SK-N-SH treated with all-trans-retinoic acid at 6 μM for 48 hours (cell line): ENCODE measurements at regions not wholly inside any gene's neighbourhood (a gene's known extent, or its start where the extent isn't known, plus 50 kb on each side); places are given as distances from the start of the nearest gene placed in this dataset.

Experiments
- ARNTL ChIP-seq: fragments of 450-650 bp; formaldehyde crosslinking; IDR thresholded peaks from 2 replicates; pipeline ENCODE4 v1.5.0; 2020; ENCODE audit warnings: low read depth, mild to moderate bottlenecking, moderate library complexity, borderline replicate concordance
- BACH2 ChIP-seq: fragments of 250-450 bp; sonication (Bioruptor Pico); IDR thresholded peaks from 2 replicates; pipeline ENCODE4 v1.9.0; 2021; ENCODE audit warnings: mild to moderate bottlenecking, borderline replicate concordance
- CREB5 ChIP-seq: fragments of 250-450 bp; sonication (Bioruptor Pico); IDR thresholded peaks from 2 replicates; pipeline ENCODE4 v1.5.1; 2020; ENCODE audit warnings: low read depth, mild to moderate bottlenecking, moderate library complexity
- OSR1 ChIP-seq: fragments of 250-450 bp; sonication (Bioruptor Pico); IDR thresholded peaks from 2 replicates; pipeline ENCODE4 v1.8.0; 2022; ENCODE audit warnings: moderate library complexity, mild to moderate bottlenecking, inconsistent platforms
- PATZ1 ChIP-seq: fragments of 250-450 bp; sonication (Bioruptor Pico); IDR thresholded peaks from 2 replicates; pipeline ENCODE4 v1.8.0; 2020; ENCODE audit warnings: mild to moderate bottlenecking, moderate library complexity, borderline replicate concordance
- POU6F1 ChIP-seq: fragments of 250-450 bp; sonication (Bioruptor Pico); IDR thresholded peaks from 2 replicates; pipeline ENCODE4 v1.8.0; 2021; ENCODE audit warnings: low read depth, mild to moderate bottlenecking, moderate library complexity, borderline replicate concordance
- PPARA ChIP-seq: fragments of 250-450 bp; sonication (Bioruptor Pico); IDR thresholded peaks from 2 replicates; pipeline ENCODE4 v1.5.0; 2020; ENCODE audit warnings: mild to moderate bottlenecking, borderline replicate concordance
- RARB ChIP-seq: fragments of 250-450 bp; sonication (Bioruptor Pico); IDR thresholded peaks from 2 replicates; pipeline ENCODE4 v1.8.0; 2021; ENCODE audit warnings: mild to moderate bottlenecking, moderate library complexity
- SNAI2 ChIP-seq: fragments of 250-450 bp; sonication (Bioruptor Pico); IDR thresholded peaks from 2 replicates; pipeline ENCODE4 v1.5.0; 2020; ENCODE audit warnings: mild to moderate bottlenecking, moderate library complexity
- TCF4 ChIP-seq: fragments of 250-450 bp; sonication (Bioruptor Pico); IDR thresholded peaks from 2 replicates; pipeline ENCODE4 v1.8.0; 2021; ENCODE audit warnings: mild to moderate bottlenecking, moderate library complexity, borderline replicate concordance
- ZC3H10 ChIP-seq: fragments of 250-450 bp; sonication (Bioruptor Pico); IDR thresholded peaks from 2 replicates; pipeline ENCODE4 v1.5.1; 2021; ENCODE audit warnings: mild to moderate bottlenecking, moderate library complexity
- ZFP3 ChIP-seq: fragments of 250-450 bp; sonication (Bioruptor Pico); IDR thresholded peaks from 2 replicates; pipeline ENCODE4 v1.5.0; 2020; ENCODE audit warnings: mild to moderate bottlenecking, moderate library complexity
- ZNF565 ChIP-seq: fragments of 450-650 bp; formaldehyde crosslinking; conservative IDR thresholded peaks from 2 replicates; pipeline ENCODE4 v1.5.0; 2020; ENCODE audit warnings: low read depth, mild to moderate bottlenecking, moderate library complexity
- ZNF70 ChIP-seq: fragments of 450-650 bp; formaldehyde crosslinking; IDR thresholded peaks from 2 replicates; pipeline ENCODE4 v1.5.0; 2020; ENCODE audit warnings: mild to moderate bottlenecking, moderate library complexity

GRCh38 chr4:11605597-11605996, 176.9 kb upstream of the HS3ST1 start:
- TF ChIP-seq SNAI2 (CRISPR knock-in tag), result no peak
- TF ChIP-seq ZC3H10, result no peak
- TF ChIP-seq ZNF565 (CRISPR knock-in tag), result no peak
- no peak for TF ChIP-seq PATZ1 (CRISPR knock-in tag)
- no peak for TF ChIP-seq POU6F1 (CRISPR knock-in tag)
- TF ChIP-seq CREB5, result no peak
- TF ChIP-seq PPARA (CRISPR knock-in tag), result no peak
- no peak for TF ChIP-seq BACH2 (CRISPR knock-in tag)
- TF ChIP-seq ARNTL, result no peak
- TF ChIP-seq TCF4 (CRISPR knock-in tag), result no peak
- TF ChIP-seq OSR1, result no peak
- no peak for TF ChIP-seq RARB
- TF ChIP-seq ZNF70 (CRISPR knock-in tag), result no peak
- no peak for TF ChIP-seq ZFP3 (CRISPR knock-in tag)
